SK-N-SH (cell line): ENCODE measurements at regions not wholly inside any gene's neighbourhood (a gene's known extent, or its start where the extent isn't known, plus 50 kb on each side); places are given as distances from the start of the nearest gene placed in this dataset.
A peak's percentile ranks its signal among the peaks of the same experiment; 100 is the strongest.

Experiments used
- CTCF ChIA-PET: fragments of 300-600, 350-600 bp; formaldehyde crosslinking; extraction: SDS; loops from one replicate; lab custom pipeline; 2021; lab: Yijun Ruan, JAX
- POLR2A ChIA-PET: fragments of 350-600 bp; sonication (Branson Sonifier 250); formaldehyde crosslinking; extraction: SDS; loops from one replicate; lab custom pipeline; 2020; ENCODE audit warnings: antibody characterized with exemption, inconsistent platforms; lab: Yijun Ruan, JAX
- DNase-seq: peaks from one replicate; pipeline ENCODE4 v3.0.0; 2012
- H2AFZ ChIP-seq: fragments of 200-600 bp; sonication (generic); 2 replicates; pipeline ENCODE4 v1.8.1; 2016; ENCODE audit warnings: antibody characterized with exemption, mild to moderate bottlenecking, low read depth
- H3F3A ChIP-seq: fragments of 200-600 bp; sonication (generic); replicated peaks from 2 replicates; pipeline ENCODE3; 2016; ENCODE audit warnings: antibody characterized with exemption, mild to moderate bottlenecking; ENCODE audit not compliant: insufficient read depth
- H3K27ac ChIP-seq, 2 experiments: fragments of 200-500 bp in 1 of 2; fragments of 200-600 bp in 1 of 2; sonication (Bioruptor generic) in 1 of 2; sonication (generic), shearing (Covaris generic) in 1 of 2; 2 replicates each; pipeline versions ENCODE4 v1.5.1 to v1.6.1; 2014 to 2016; ENCODE audit warnings: low read depth in 2 of 2, inconsistent platforms in 1 of 2, low read length in 1 of 2, mild to moderate bottlenecking in 1 of 2, mixed read lengths in 1 of 2
- H3K27me3 ChIP-seq: fragments of 200-600 bp; sonication (generic), shearing (Covaris generic); 2 replicates; pipeline ENCODE4 v1.6.1; 2016; ENCODE audit warnings: mixed run types; ENCODE audit not compliant: insufficient read depth
- H3K36me3 ChIP-seq, 2 experiments: fragments of 200-500 bp in 1 of 2; fragments of 200-600 bp in 1 of 2; sonication (Bioruptor generic) in 1 of 2; sonication (generic) in 1 of 2; replicated peaks in 1 of 2; 2 replicates each; pipeline versions ENCODE3 to v1.5.1; 2014 to 2016; ENCODE audit warnings: low read length in 1 of 2, mild to moderate bottlenecking in 1 of 2; ENCODE audit not compliant: insufficient read depth in 2 of 2, control insufficient read depth in 1 of 2
- H3K4me1 ChIP-seq, 2 experiments: fragments of 200-500 bp in 1 of 2; fragments of 200-600 bp in 1 of 2; sonication (Bioruptor generic) in 1 of 2; sonication (generic), shearing (Covaris generic) in 1 of 2; 2 replicates each; pipeline versions ENCODE4 v1.5.1 to v1.6.1; 2014 to 2016; ENCODE audit warnings: low read depth in 1 of 2, low read length in 1 of 2, mixed run types in 1 of 2; ENCODE audit not compliant: insufficient read depth in 2 of 2, control insufficient read depth in 1 of 2
- H3K4me2 ChIP-seq: fragments of 200-600 bp; sonication (generic), shearing (Covaris generic); 2 replicates; pipeline ENCODE4 v1.6.1; 2017; ENCODE audit warnings: mixed run types
- H3K4me3 ChIP-seq, 2 experiments: fragments of 200-500 bp in 1 of 2; fragments of 200-600 bp in 1 of 2; sonication (Bioruptor generic) in 1 of 2; sonication (generic), shearing (Covaris generic) in 1 of 2; 2 replicates each; pipeline versions ENCODE4 v1.5.1 to v1.8.1; 2014 to 2016; ENCODE audit warnings: low read depth in 2 of 2, inconsistent platforms in 1 of 2, low read length in 1 of 2, mild to moderate bottlenecking in 1 of 2, mixed read lengths in 1 of 2, moderate library complexity in 1 of 2
- H3K79me2 ChIP-seq: fragments of 200-600 bp; sonication (generic); 2 replicates; pipeline ENCODE4 v1.8.1; 2017; ENCODE audit warnings: mild to moderate bottlenecking; ENCODE audit not compliant: insufficient read depth
- H3K9ac ChIP-seq: fragments of 200-600 bp; sonication (generic); 2 replicates; pipeline ENCODE4 v1.6.1; 2017; ENCODE audit warnings: mixed run types
- H3K9me2 ChIP-seq: fragments of 200-600 bp; sonication (generic); 2 replicates; pipeline ENCODE4 v1.6.1; 2017; ENCODE audit warnings: mixed run types
- H3K9me3 ChIP-seq: fragments of 200-600 bp; sonication (generic); 2 replicates; pipeline ENCODE4 v1.6.1; 2017; ENCODE audit warnings: mixed run types, mild to moderate bottlenecking, moderate library complexity
- H4K20me1 ChIP-seq: fragments of 200-600 bp; sonication (generic); 2 replicates; pipeline ENCODE4 v1.6.1; 2017; ENCODE audit warnings: mild to moderate bottlenecking, mixed run types; ENCODE audit not compliant: insufficient read depth
- CHD2 ChIP-seq: fragments of 150-350 bp; IDR thresholded peaks from 2 replicates; pipeline ENCODE4 v1.6.1; 2018; ENCODE audit warnings: low read length; ENCODE audit not compliant: partially characterized antibody
- GATA2 ChIP-seq: sonication (generic); formaldehyde crosslinking; IDR thresholded peaks from 2 replicates; pipeline ENCODE4 v1.5.0; 2020; ENCODE audit warnings: mild to moderate bottlenecking, missing genetic modification reagents
- MXI1 ChIP-seq: IDR thresholded peaks from 2 replicates; pipeline ENCODE4 v1.6.1; 2012; ENCODE audit warnings: mild to moderate bottlenecking, low read depth, low read length, improper control_type of control experiment
- RXRA ChIP-seq: IDR thresholded peaks from 2 replicates; pipeline ENCODE4 v1.4.0; 2012; ENCODE audit warnings: low read depth, mild to moderate bottlenecking, borderline replicate concordance
- SIN3A ChIP-seq: IDR thresholded peaks from 2 replicates; pipeline ENCODE4 v1.6.1; 2012; ENCODE audit warnings: low read depth, mild to moderate bottlenecking, low read length, moderate library complexity, borderline replicate concordance
- SMC3 ChIP-seq: IDR thresholded peaks from 2 replicates; pipeline ENCODE4 v1.6.1; 2012; ENCODE audit warnings: low read depth, low read length, improper control_type of control experiment
- TEAD4 ChIP-seq: IDR thresholded peaks from 2 replicates; pipeline ENCODE4 v1.4.0; 2012; ENCODE audit warnings: mild to moderate bottlenecking, borderline replicate concordance; ENCODE audit not compliant: insufficient read depth
- WGBS: methylation state at CpG from one replicate; pipeline ENCODE4 v1.1.6; 2017; ENCODE audit warnings: low lambda C conversion rate; 5-methylcytosine and 5-hydroxymethylcytosine counted together
- TF ChIP-seq, protein P1 (sequence below): IDR thresholded peaks from 2 replicates; pipeline ENCODE4 v1.4.0; 2012; ENCODE audit warnings: low read depth, borderline replicate concordance
- TF ChIP-seq, protein P2 (sequence below): IDR thresholded peaks from 2 replicates; pipeline ENCODE4; 2012
- TF ChIP-seq, protein P3 (sequence below): fragments of 150-350 bp; IDR thresholded peaks from 2 replicates; pipeline ENCODE4 v1.6.1; 2017; ENCODE audit warnings: antibody characterized with exemption, low read length, low read depth, borderline replicate concordance

DNA sequence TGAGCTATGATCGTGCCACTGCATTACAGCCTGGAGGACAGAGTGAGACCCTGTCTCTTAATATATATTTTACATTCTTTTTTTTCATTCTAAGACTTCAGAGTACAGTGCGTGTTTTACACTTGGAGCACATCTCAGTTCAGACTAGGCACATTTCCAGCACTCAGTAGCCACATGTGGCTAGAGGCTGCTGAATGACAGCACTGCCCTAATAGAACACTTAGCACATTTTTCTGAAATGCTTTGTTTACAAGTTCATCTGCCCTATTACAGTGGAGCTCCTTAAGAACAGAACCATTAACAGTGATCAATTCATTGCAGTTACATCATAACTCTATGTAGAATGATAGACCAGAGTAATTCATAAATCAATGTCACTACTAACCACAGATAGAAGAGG is 138.1 kb downstream of the SUCLG1 start:
- 18% methylated on average over 2 of the region's 2 CpGs for WGBS
- TF ChIP-seq SMC3 (no peak), SIN3A (no peak), MXI1 (no peak), CHD2 (no peak), RXRA (no peak), TEAD4 (no peak)
- TF ChIP-seq, protein P1, sequence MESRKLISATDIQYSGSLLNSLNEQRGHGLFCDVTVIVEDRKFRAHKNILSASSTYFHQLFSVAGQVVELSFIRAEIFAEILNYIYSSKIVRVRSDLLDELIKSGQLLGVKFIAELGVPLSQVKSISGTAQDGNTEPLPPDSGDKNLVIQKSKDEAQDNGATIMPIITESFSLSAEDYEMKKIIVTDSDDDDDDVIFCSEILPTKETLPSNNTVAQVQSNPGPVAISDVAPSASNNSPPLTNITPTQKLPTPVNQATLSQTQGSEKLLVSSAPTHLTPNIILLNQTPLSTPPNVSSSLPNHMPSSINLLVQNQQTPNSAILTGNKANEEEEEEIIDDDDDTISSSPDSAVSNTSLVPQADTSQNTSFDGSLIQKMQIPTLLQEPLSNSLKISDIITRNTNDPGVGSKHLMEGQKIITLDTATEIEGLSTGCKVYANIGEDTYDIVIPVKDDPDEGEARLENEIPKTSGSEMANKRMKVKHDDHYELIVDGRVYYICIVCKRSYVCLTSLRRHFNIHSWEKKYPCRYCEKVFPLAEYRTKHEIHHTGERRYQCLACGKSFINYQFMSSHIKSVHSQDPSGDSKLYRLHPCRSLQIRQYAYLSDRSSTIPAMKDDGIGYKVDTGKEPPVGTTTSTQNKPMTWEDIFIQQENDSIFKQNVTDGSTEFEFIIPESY: no peak
- TF ChIP-seq, protein P2, sequence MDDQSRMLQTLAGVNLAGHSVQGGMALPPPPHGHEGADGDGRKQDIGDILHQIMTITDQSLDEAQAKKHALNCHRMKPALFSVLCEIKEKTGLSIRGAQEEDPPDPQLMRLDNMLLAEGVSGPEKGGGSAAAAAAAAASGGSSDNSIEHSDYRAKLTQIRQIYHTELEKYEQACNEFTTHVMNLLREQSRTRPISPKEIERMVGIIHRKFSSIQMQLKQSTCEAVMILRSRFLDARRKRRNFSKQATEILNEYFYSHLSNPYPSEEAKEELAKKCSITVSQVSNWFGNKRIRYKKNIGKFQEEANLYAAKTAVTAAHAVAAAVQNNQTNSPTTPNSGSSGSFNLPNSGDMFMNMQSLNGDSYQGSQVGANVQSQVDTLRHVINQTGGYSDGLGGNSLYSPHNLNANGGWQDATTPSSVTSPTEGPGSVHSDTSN: no peak
- no peaks in the 10 kb centered on the region for H4K20me1 ChIP-seq
- no peaks in the 10 kb centered on the region for H3K79me2 ChIP-seq
- H3K36me3 ChIP-seq: no peaks in the 10 kb centered on the region
- H2AFZ ChIP-seq: no peak overlapping the region
- H3K27ac ChIP-seq: no peak overlapping the region
- H3K27me3 ChIP-seq: peaks cover 8% of the 10 kb centered on the region; the same call in 1 of the 2 replicates
- H3K4me3 ChIP-seq: no peak overlapping the region
- H3F3A ChIP-seq: no peaks in the 10 kb centered on the region
- no peaks in the 10 kb centered on the region for H3K9me2 ChIP-seq
- no peak for DNase-seq
- POLR2A ChIA-PET: no interaction called here
- H3K4me1 ChIP-seq: peaks cover 0 to 5% of the 10 kb centered on the region in 2 experiments; a peak in 1 of 4 replicates
- no peak overlapping the region for H3K4me2 ChIP-seq
- no peaks in the 10 kb centered on the region for H3K9me3 ChIP-seq
- H3K9ac ChIP-seq: no peak overlapping the region
- CTCF ChIA-PET: interaction anchor here (1.0 to 1.1 kb wide), 2 partner anchors 18 to 20 kb away, joined by 3 to 4 read pairs; no protein-coding TSS in a partner anchor

DNA sequence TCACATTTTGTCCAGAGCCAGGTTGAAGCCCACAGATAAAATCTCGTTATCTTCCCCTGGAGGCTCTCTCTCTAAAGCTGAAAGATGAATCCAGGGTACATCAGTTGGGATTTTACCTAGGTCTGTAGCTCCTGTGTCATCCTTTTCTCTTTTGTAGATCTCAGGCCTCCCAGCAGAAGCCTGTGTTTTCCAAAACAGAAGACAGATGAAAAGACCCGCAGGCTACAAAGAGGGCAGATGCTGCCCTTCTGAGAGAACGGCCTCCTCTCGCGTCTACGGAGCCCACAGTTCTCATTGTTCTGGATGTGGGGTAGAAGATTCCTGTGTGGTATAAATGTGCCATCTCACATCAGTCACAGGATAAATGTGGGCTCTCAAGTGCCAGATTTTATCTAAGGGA is 139.5 kb downstream of the SUCLG1 start:
- peak; percentile 12 for DNase-seq
- POLR2A ChIA-PET: no interaction called here

More for the DNA sequence above, 139.5 kb downstream of the SUCLG1 start:
- 10% methylated on average over 6 of the region's 6 CpGs for WGBS
- CTCF ChIA-PET: interaction anchor here (1.6 kb wide), 1 partner anchor 16 kb away, joined by 5 read pairs; no protein-coding TSS in a partner anchor
- H3K4me1 ChIP-seq: peaks cover 0 to 5% of the 10 kb centered on the region in 2 experiments; a peak in 1 of 4 replicates
- H3K36me3 ChIP-seq: no peaks in the 10 kb centered on the region
- no peak overlapping the region for H3K4me2 ChIP-seq
- H3K27ac ChIP-seq: no peak overlapping the region
- H3K9me2 ChIP-seq: no peaks in the 10 kb centered on the region
- no peaks in the 10 kb centered on the region for H3K79me2 ChIP-seq
- peaks cover 8% of the 10 kb centered on the region; the same call in 1 of the 2 replicates for H3K27me3 ChIP-seq
- no peak overlapping the region for H3K9ac ChIP-seq
- H4K20me1 ChIP-seq: no peaks in the 10 kb centered on the region
- no peak overlapping the region for H2AFZ ChIP-seq
- H3F3A ChIP-seq: no peaks in the 10 kb centered on the region
- no peaks in the 10 kb centered on the region for H3K9me3 ChIP-seq
- TF ChIP-seq, protein P3, sequence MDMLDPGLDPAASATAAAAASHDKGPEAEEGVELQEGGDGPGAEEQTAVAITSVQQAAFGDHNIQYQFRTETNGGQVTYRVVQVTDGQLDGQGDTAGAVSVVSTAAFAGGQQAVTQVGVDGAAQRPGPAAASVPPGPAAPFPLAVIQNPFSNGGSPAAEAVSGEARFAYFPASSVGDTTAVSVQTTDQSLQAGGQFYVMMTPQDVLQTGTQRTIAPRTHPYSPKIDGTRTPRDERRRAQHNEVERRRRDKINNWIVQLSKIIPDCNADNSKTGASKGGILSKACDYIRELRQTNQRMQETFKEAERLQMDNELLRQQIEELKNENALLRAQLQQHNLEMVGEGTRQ: no peak
- peak; percentile 43 for TF ChIP-seq GATA2 (CRISPR knock-in tag)
- TF ChIP-seq, all 33 proteins: peak for 1
- H3K4me3 ChIP-seq: no peak overlapping the region
